ENCODE measurements at regions not wholly inside any gene's neighbourhood (a gene's known extent, or its start where the extent isn't known, plus 50 kb on each side); places are given as distances from the start of the nearest gene placed in this dataset.

GRCh38 chr9:129381481-129381957, 203.5 kb upstream of the IER5L start:
- no peak for TF ChIP-seq CTCF (IDR thresholded peaks at IDR 0.05)
- TF ChIP-seq POLR2A (IDR thresholded peaks at IDR 0.05): no peak

Measured in heart left ventricle (tissue), 13 donors.